Neural cell (in vitro differentiated cells): ENCODE measurements at regions not wholly inside any gene's neighbourhood (a gene's known extent, or its start where the extent isn't known, plus 50 kb on each side); places are given as distances from the start of the nearest gene placed in this dataset.

ENCODE experiments used
- CTCF ChIP-seq: fragments of 450-650 bp; IDR thresholded peaks from 2 replicates; pipeline ENCODE4 v1.5.1; 2014; ENCODE audit warnings: antibody characterized with exemption, mild to moderate bottlenecking, moderate library complexity; ENCODE audit not compliant: poor library complexity, severe bottlenecking
- EP300 ChIP-seq: fragments of 450-650 bp; conservative IDR thresholded peaks from 2 replicates; pipeline ENCODE4 v1.6.1; 2014; ENCODE audit warnings: antibody characterized with exemption, mild to moderate bottlenecking, moderate library complexity; ENCODE audit not compliant: poor library complexity, severe bottlenecking
- EZH2 ChIP-seq: fragments of 200-600, 300-800 bp; shearing (Covaris generic), sonication (generic); IDR thresholded peaks from 2 replicates; pipeline ENCODE4 v1.6.1; 2014; ENCODE audit warnings: antibody characterized with exemption, low read length, borderline replicate concordance, mild to moderate bottlenecking; ENCODE audit not compliant: insufficient read depth, poor library complexity, severe bottlenecking
- MXI1 ChIP-seq: fragments of 450-650 bp; conservative IDR thresholded peaks from 2 replicates; pipeline ENCODE4 v1.6.1; 2014; ENCODE audit warnings: antibody characterized with exemption, mild to moderate bottlenecking; ENCODE audit not compliant: poor library complexity, severe bottlenecking
- POLR2AphosphoS5 ChIP-seq: IDR thresholded peaks from 2 replicates; pipeline ENCODE4 v1.6.1; 2012
- RAD21 ChIP-seq: fragments of 450-650 bp; conservative IDR thresholded peaks from 2 replicates; pipeline ENCODE4 v1.6.1; 2014; ENCODE audit warnings: antibody characterized with exemption, mild to moderate bottlenecking, moderate library complexity
- REST ChIP-seq: IDR thresholded peaks from 2 replicates; pipeline ENCODE4 v1.6.1; 2012; ENCODE audit warnings: borderline replicate concordance
- TAF1 ChIP-seq: IDR thresholded peaks from 2 replicates; pipeline ENCODE4 v1.6.1; 2012; ENCODE audit warnings: low read depth

- TF ChIP-seq CTCF: no peak
- no peak for TF ChIP-seq EP300
- no peak for TF ChIP-seq POLR2AphosphoS5
- TF ChIP-seq RAD21: no peak
- no peak for TF ChIP-seq REST
- TF ChIP-seq TAF1: no peak
- no peak for TF ChIP-seq EZH2
- TF ChIP-seq MXI1: no peak
Observed at GRCh38 chr6:166240889-166241288, 67.3 kb downstream of the PRR18 start.
